ENCODE measurements at regions not wholly inside any gene's neighbourhood (a gene's known extent, or its start where the extent isn't known, plus 50 kb on each side); places are given as distances from the start of the nearest gene placed in this dataset.

GRCh38 chr2:191554240-191554639, 123.7 kb upstream of the NABP1 start:
- H3K4me3 ChIP-seq, result no peak overlapping the region
- no peak overlapping the region for H3K27ac ChIP-seq

GRCh38 chr2:191555092-191555742, 122.7 kb upstream of the NABP1 start:
- no peak overlapping the region for H3K4me3 ChIP-seq

DNA sequence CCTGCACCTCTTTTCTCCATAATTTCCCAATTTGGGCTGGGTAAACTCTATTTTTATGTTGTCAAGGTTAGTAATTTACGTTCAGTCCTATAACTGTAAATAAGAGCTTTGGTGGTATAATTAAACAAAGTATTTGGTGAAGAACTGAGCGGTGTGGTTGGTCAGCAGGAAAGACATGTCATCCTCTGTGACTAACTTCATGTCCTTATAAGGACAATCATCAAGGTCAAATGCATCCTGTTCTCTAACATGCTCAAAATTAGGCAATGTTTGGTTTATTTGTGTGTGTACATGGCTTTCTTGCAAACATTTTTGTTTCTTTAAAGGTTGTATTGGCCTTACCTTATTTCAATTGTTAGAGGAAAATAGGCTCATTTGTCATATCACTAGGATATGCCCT, 121.5 kb upstream of the NABP1 start:
- no peak overlapping the region for H3K4me3 ChIP-seq

More at GRCh38 chr2:191555092-191555742, 122.7 kb upstream of the NABP1 start:
- H3K27ac ChIP-seq, result no peak overlapping the region

GRCh38 chr2:191557841-191558240, 120.1 kb upstream of the NABP1 start:
- Histone ChIP-seq H3K4me3 (no peak overlapping the region), H3K27ac (no peak overlapping the region)

More for the DNA sequence above, 121.5 kb upstream of the NABP1 start:
- no peak overlapping the region for H3K27ac ChIP-seq

DNA sequence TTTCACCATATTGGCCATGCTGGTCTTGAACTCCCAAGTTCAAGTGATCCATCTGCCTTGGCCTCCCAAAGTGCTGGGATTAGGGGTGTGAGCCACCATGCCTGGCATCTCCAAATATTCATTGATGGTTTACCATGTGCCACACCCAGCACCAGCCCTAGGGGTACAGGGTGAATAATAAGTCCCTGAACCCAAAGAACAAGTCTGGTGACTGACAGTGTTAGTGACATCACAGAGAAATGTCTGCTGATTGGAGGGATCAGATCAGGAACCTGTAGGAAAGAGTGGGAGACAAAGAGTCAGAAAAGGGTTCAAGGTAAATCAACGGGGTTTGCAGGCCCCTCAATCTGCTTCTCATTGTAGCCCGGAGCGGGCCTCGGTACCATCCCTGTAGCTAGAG, 118.4 kb upstream of the NABP1 start:
- no peak overlapping the region for H3K4me3 ChIP-seq
- no peak overlapping the region for H3K27ac ChIP-seq

DNA sequence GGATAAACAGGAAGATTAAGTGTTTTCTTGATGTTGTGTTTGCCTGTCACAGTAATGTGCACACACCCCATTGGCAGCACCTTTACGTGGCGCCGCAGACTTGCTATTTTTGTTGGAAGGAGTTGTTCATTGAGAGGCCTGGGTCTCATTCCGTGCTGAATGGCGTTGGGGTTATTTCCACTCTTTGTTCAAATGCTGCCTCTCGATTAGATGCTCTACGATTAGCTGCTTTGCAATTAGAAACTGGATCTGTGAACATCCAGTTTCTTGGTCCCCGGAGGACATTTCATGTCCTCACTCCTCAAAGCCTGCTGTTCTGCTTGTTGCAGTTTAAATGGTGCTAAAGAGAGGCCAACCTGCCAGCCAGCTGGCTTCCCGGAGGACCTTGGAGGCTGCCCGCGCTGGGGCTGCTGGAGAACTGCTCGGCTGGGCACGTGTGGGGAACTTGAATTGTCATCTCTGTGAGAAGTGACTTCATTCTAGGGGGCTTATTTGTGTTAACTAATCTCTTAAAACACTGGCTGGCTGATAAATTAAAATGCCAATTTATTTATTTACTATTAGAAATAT, 117.4 kb upstream of the NABP1 start:
- no peak overlapping the region for H3K27ac ChIP-seq
- no peak overlapping the region for H3K4me3 ChIP-seq

DNA sequence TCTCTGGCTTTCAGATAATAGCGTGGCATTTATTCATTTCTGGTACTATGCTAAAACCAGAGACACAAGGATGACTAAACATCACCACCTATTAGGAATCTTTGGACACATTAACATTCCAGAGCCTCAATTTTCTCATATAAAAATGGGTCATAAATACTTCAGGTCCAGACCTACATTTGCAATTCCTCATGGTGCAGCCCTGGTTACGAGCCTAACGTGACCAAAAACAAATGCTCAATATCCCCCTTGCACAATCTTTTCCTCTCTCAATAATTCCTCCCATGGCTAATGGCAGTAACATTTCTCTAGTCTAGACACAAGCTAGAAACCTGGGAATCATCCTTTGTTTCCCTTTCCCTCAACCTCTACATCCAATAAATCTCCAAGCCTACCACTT, 112.8 kb upstream of the NABP1 start:
- H3K27ac ChIP-seq, result no peak overlapping the region
- no peak overlapping the region for H3K4me3 ChIP-seq

DNA sequence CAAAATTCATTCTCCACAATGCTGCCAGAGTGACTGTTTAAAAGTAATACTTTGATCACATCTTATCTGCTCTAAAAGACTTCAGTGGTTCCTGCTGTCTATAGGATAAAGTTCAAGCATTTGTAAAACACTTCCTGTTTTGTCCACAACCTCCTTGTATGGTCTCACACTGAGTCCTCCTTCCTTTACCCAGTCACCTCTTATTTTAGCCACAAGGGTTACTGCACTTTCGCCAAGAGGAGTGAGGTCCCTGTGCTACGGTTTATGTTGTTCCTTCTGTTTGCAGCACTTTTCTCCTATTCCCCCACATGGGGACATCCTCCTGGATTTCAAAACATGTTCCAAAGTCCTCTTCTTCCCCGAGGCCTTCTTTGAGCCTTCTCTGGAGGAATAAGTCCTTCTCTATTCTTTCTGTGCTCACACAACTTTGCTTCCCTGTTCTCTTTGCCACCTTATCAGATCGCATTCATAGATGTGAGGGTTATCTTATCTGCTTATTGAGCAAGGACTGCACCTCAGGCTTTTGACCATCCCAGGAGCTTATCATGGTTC, 112.2 kb upstream of the NABP1 start:
- H3K4me3 ChIP-seq, result no peak overlapping the region
- H3K27ac ChIP-seq, result no peak overlapping the region

- H3K27ac ChIP-seq, result no peak overlapping the region
- H3K4me3 ChIP-seq, result no peak overlapping the region
Observed at GRCh38 chr2:191566344-191566743, 111.6 kb upstream of the NABP1 start.

GRCh38 chr2:191567206-191567605, 110.7 kb upstream of the NABP1 start:
- Histone ChIP-seq H3K27ac (no peak overlapping the region), H3K4me3 (no peak overlapping the region)

GRCh38 chr2:191569025-191569424, 108.9 kb upstream of the NABP1 start:
- Histone ChIP-seq H3K4me3 (no peak overlapping the region), H3K27ac (no peak overlapping the region)

- Histone ChIP-seq H3K27ac (peak overlapping the region in 18 of 21 experiments; percentile 8 to 68 (median 44)), H3K4me3 (peak overlapping the region in 2 of 7 experiments; percentile 11)
Observed at GRCh38 chr2:191571163-191571769, 106.7 kb upstream of the NABP1 start.

- no peak overlapping the region for H3K4me3 ChIP-seq
- H3K27ac ChIP-seq, result peak overlapping the region in 12 of 21 experiments; percentile 8 to 68 (median 43)
Observed at GRCh38 chr2:191572319-191572718, 105.6 kb upstream of the NABP1 start.

DNA sequence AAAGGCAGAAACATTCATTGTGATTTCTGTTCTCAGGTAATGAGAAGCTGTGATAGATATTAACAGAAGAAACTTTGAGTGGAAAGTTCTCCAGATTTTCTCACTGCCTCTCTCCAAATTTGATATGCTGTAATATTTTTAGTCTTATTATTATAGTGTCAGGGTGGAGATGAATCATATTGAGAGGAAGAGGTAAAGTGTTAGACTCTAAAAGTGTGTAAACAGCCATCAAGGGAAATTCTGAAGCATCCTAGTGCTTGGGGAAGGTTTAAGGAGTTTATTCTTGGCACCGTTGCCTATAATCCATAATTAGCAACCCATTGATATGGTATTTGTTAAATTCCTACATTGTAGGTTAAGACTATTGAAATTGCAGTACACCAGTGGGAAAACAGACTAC, 104.7 kb upstream of the NABP1 start:
- Histone ChIP-seq H3K4me3 (no peak overlapping the region), H3K27ac (no peak overlapping the region)

- no peak overlapping the region for H3K27ac ChIP-seq
- no peak overlapping the region for H3K4me3 ChIP-seq
Observed at GRCh38 chr2:191574232-191574631, 103.7 kb upstream of the NABP1 start.

DNA sequence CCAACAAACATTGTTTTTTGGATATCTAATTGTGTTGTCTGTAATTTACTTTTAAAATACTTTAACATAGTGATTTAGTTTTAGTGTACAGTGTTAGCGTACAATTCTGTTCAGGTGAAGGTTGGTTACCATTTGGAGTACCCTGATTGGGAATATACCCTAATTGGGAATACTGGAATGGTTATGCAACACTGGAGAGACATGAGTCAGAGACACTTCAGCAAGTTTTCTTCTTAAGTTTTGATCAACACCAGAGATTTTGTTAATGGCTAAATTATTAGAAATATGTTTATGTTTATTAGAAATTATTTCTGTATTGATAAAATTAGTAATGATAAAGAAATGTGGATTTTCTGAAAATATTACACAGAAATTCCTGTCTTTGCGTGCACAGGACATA, 100.3 kb upstream of the NABP1 start:
- Histone ChIP-seq H3K4me3 (no peak overlapping the region), H3K27ac (no peak overlapping the region)

DNA sequence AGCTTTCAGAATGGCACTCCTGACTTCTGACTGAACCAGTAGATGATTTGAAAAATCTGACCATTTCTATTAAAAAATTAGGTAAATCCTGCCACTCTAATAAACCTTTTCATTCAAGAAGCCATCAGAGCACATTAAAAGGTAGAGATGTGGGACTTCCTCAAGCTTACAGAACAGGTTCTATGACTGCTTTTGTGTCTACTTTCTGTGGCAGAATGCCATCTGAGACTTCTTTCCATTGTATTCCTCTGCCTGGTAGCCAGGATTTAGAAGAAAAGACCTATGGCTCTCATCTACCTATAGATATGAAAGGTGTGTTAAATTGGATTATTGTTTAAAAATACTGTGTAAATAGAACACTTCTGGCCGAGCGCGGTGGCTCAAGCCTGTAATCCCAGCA, 99.9 kb upstream of the NABP1 start:
- no peak overlapping the region for H3K27ac ChIP-seq
- H3K4me3 ChIP-seq, result no peak overlapping the region

- Histone ChIP-seq H3K4me3 (no peak overlapping the region), H3K27ac (no peak overlapping the region)
Observed at GRCh38 chr2:191580581-191580980, 97.4 kb upstream of the NABP1 start.

DNA sequence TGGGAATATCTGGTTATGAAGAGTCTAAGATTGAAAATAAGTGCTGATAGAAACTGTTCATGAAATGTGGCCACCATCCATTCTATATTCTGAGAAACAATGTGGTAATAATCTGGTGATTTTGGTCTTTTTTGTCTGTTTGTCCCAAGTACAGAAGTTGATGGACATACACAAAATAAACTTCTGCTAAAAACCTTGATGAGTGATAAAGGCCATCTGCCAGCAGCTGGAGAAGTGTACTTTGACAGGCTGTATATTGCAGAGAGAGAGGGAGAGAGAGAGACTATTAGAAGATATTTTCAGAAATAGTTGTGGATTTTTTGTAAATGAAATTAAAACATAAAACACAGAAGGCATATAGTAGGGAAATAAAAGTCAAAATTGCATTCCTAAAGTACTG, 96.9 kb upstream of the NABP1 start:
- no peak overlapping the region for H3K27ac ChIP-seq
- no peak overlapping the region for H3K4me3 ChIP-seq

DNA sequence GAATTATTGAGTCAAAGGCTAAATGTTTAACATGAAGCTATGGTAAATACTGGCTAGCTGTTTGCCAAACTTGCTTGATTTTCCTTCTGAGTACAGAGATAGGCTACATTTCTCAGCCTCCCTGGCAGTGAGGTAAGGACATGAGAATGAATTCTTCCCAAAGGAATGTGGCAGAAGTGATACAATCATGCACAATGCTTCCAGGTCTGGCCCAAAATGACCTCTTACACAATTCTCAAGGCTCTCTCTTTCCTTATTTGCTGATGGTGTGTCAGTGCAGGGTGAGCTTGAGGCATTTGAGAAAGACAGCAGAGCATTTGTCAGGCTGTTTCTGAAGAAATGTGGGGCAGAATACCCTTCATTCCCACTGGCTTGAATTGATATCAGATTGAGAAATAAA, 95.6 kb upstream of the NABP1 start:
- no peak overlapping the region for H3K27ac ChIP-seq
- H3K4me3 ChIP-seq, result no peak overlapping the region

- H3K27ac ChIP-seq, result no peak overlapping the region
- H3K4me3 ChIP-seq, result no peak overlapping the region
Observed at GRCh38 chr2:191591025-191591424, 86.9 kb upstream of the NABP1 start.
